Tibial nerve (tissue), 4 donors: ENCODE measurements at regions not wholly inside any gene's neighbourhood (a gene's known extent, or its start where the extent isn't known, plus 50 kb on each side); places are given as distances from the start of the nearest gene placed in this dataset.

Experiments used
- CTCF ChIP-seq, 5 experiments: fragments of 200-600 bp in 3 of 5; fragments of 450-650 bp in 2 of 5; sonication (generic) in 3 of 5; IDR thresholded peaks; one replicate each; pipeline ENCODE4 v1.5.1; 2016 to 2019; ENCODE audit warnings: antibody characterized with exemption in 5 of 5, mild to moderate bottlenecking in 3 of 5, moderate library complexity in 2 of 5
- EP300 ChIP-seq, 2 donors: sonication (generic); formaldehyde crosslinking; IDR thresholded peaks; one replicate each; pipeline ENCODE4 v1.6.1; 2017; ENCODE audit warnings: antibody characterized with exemption in 2 of 2, mild to moderate bottlenecking in 1 of 2
- POLR2A ChIP-seq, 2 donors: fragments of 450-650 bp; IDR thresholded peaks; one replicate each; pipeline ENCODE4 v1.6.1; 2017; ENCODE audit warnings: antibody characterized with exemption in 2 of 2, mild to moderate bottlenecking in 2 of 2, moderate library complexity in 2 of 2

GRCh38 chr1:65083263-65083896, 64.6 kb upstream of the AK4 start:
- TF ChIP-seq CTCF (IDR thresholded peaks at IDR 0.05) (no peak), POLR2A (IDR thresholded peaks at IDR 0.05) (no peak), EP300 (IDR thresholded peaks at IDR 0.05) (no peak)
